Suppressor macrophage treated with lipopolysaccharide for 4 hours (primary cell): ENCODE measurements at regions not wholly inside any gene's neighbourhood (a gene's known extent, or its start where the extent isn't known, plus 50 kb on each side); places are given as distances from the start of the nearest gene placed in this dataset.

Source experiments
- DNase-seq: peaks from one replicate; pipeline ENCODE4 v3.0.0-alpha.2; 2020

- no peak for DNase-seq
These were observed 53.7 kb upstream of the ATP11B start for GRCh38 chr3:182739619-182740018.

GRCh38 chr3:182740710-182741109 lies 52.6 kb upstream of the ATP11B start:
- DNase-seq, result no peak

- DNase-seq, result no peak
These were observed 52.1 kb upstream of the ATP11B start for GRCh38 chr3:182741214-182741613.
